ENCODE measurements at regions not wholly inside any gene's neighbourhood (a gene's known extent, or its start where the extent isn't known, plus 50 kb on each side); places are given as distances from the start of the nearest gene placed in this dataset.

- TF ChIP-seq POLR2AphosphoS5 (IDR thresholded peaks at IDR 0.05; ENCODE audit: low read depth, low read length): no peak
- no peak for TF ChIP-seq TAF1 (IDR thresholded peaks at IDR 0.05; ENCODE audit: borderline replicate concordance, insufficient read depth, low read length)
- TF ChIP-seq, protein P1, sequence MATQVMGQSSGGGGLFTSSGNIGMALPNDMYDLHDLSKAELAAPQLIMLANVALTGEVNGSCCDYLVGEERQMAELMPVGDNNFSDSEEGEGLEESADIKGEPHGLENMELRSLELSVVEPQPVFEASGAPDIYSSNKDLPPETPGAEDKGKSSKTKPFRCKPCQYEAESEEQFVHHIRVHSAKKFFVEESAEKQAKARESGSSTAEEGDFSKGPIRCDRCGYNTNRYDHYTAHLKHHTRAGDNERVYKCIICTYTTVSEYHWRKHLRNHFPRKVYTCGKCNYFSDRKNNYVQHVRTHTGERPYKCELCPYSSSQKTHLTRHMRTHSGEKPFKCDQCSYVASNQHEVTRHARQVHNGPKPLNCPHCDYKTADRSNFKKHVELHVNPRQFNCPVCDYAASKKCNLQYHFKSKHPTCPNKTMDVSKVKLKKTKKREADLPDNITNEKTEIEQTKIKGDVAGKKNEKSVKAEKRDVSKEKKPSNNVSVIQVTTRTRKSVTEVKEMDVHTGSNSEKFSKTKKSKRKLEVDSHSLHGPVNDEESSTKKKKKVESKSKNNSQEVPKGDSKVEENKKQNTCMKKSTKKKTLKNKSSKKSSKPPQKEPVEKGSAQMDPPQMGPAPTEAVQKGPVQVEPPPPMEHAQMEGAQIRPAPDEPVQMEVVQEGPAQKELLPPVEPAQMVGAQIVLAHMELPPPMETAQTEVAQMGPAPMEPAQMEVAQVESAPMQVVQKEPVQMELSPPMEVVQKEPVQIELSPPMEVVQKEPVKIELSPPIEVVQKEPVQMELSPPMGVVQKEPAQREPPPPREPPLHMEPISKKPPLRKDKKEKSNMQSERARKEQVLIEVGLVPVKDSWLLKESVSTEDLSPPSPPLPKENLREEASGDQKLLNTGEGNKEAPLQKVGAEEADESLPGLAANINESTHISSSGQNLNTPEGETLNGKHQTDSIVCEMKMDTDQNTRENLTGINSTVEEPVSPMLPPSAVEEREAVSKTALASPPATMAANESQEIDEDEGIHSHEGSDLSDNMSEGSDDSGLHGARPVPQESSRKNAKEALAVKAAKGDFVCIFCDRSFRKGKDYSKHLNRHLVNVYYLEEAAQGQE (IDR thresholded peaks at IDR 0.05; ENCODE audit: insufficient read depth in 1 of 2, low read depth in 2 of 2, low read length in 2 of 2): no peak
- TF ChIP-seq SIN3A (IDR thresholded peaks at IDR 0.05; ENCODE audit: borderline replicate concordance, insufficient read depth, low read length): no peak
- TF ChIP-seq FOXP2 (optimal IDR thresholded peaks at IDR 0.05; ENCODE audit: borderline replicate concordance, extremely low read depth, extremely low read length, insufficient read depth): no peak
Observed at GRCh38 chr17:5705081-5705875, 121.0 kb upstream of the NLRP1 start.
